Head of caudate nucleus (tissue), 42 donors: ENCODE measurements at regions not wholly inside any gene's neighbourhood (a gene's known extent, or its start where the extent isn't known, plus 50 kb on each side); places are given as distances from the start of the nearest gene placed in this dataset.

Experiments used
- DNase-seq, 42 donors: peaks; one replicate each; pipeline versions ENCODE4 v3.0.0 to v3.0.0-alpha.2; 2020 to 2021; ENCODE audit warnings: mixed read lengths in 7 of 42
- intact Hi-C: fragments of 100-400 bp; cut with DNase I; formaldehyde crosslinking; loops from one replicate; pipeline ENCODE4 v1.15.0; 2022

DNA sequence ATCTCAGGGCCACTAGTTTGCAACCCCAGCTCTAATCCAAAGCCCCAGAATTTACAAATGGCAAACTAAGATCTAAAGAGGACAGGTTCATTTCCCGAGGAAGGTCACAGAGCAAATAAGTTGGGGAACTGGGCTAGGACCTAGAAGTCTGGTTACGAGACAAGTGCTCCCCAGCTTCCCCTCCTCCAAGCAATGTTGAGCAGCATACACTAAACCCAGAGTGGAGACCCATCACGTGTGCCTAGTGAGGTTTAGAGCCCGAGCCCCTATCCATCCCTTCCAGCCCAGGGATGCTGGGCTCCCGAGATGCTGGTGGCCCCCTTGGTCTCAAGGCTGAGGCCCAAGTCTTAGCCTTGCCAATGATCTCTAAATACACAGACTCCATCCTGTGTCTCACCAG lies 209.5 kb upstream of the ZMIZ1 start:
- intact Hi-C loops, result loop anchor here (10.0 kb wide), 1 partner anchor 336 kb away; no protein-coding TSS in a partner anchor
- DNase-seq, result peak in 3 of 42 donors; percentile 4 to 22 (median 5)

DNA sequence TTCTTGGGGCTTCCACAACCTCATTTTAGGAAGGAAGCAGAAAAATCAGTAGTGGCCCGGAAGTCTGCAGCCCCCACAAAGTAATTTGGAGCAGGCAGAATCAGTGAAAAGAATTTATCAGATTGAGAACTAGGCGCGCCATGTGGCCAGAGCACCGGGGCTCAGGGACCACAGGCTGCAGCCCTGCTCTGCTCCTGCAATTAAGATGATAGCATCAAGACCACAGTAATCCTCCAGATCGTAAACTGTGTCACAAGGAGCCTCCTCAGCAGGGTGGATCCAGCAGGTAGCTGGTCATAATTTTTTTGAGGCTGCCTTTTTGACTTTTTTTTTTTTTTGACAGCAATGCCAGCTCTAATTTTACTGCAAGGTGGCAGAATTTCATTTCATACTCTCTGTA lies 209.0 kb upstream of the ZMIZ1 start:
- intact Hi-C loops, result loop anchor here (10.0 kb wide), 2 partner anchors 205 to 335 kb away; partner anchors contain the start of gene ZMIZ1
- DNase-seq, result peak in 3 of 42 donors; percentile 12 to 33 (median 33)

DNA sequence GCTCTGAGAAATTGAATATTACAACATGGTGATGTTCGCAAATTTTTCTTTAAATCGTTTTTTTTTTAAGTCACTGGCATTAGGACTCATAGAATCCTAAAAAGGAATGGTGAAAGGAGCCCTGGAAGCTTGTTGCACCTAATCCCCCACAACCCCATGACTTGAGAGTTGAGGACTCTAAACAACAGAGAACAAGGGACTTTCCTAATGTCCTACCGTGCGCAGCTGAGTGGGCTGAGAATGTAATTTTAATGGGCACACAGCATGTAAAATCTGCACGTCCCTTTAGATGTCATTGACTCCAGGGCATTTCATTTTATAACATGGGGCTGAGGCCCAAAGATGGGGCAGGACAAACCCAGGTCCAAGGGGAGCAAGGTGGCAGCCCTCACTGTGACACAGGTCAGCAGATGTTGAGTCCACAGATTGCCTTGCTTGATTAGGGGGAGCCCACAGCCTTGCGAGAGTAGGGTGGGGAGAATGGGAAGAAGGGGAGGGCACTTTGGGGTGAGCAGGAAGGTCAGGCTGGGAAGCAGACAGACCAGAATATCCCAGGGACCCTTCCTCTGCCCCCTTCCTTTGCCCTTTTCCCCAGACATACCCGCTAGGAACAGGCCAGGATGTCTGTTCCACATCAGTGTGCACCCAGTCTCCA lies 208.4 kb upstream of the ZMIZ1 start:
- intact Hi-C loops, result loop anchor here (10.0 kb wide), 1 partner anchor 204 kb away; the partner anchor contains the start of gene ZMIZ1
- peak in 3 of 42 donors; percentile 11 to 28 (median 16) for DNase-seq

DNA sequence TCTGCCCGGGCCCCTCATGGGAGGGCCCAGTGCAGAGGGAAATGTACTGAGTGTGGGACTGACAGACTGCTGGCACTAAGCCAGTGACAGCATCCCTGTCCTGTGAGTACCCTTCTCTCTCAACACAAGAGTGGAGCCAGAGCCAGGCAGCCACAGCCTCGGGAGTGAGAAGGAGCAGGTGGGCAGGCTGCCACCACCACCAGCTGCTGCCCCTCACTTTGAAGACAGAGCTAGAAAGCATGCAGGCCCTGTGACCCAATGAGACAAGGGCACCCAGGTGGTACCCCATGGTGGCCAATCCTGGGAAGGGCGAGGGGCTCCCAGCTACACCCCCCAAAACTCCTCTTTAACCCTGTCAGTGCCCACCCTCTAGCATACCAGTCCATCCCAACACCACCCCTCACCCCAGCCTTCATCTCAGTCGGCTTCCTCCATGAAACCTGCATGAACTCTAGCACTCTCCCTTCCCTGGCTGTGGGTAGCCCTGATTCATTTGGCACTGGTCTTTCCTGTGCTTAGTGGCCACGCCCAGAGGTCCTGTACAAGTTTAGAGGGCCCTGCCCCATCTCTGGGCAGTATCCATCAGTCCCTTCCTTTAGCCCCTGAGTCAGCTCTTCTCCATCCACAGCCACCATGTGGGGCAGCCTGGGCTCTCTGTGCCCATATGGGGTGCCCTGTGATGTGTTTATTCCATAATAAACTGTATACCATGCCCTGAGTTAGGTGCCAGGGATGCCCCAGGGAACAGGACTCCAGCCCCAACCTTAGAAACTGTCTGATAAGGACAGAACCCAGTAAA lies 207.0 kb upstream of the ZMIZ1 start:
- peak in 20 of 42 donors; percentile 16 to 60 (median 39) for DNase-seq
- intact Hi-C loops, result loop anchor here (10.0 kb wide), 1 partner anchor 203 kb away; the partner anchor contains the start of gene ZMIZ1

DNA sequence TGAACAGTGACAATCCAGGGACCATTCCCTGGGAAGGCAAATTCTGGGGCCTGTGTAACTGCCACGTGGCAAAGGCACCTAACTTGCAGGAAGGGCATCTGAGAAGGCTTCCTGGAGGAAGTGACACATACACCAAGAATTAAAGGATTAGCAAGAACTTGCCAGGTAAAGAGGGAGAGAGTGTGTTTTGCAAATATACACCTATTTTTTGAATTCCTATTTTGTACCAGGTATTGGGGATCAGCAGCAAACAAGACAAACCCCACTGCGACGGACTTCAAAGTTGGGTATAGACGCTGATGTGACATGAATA lies 206.5 kb upstream of the ZMIZ1 start:
- intact Hi-C loops, result loop anchor here (10.0 kb wide), 1 partner anchor 203 kb away; the partner anchor contains the start of gene ZMIZ1
- DNase-seq, result peak in 1 of 42 donors; percentile 16

DNA sequence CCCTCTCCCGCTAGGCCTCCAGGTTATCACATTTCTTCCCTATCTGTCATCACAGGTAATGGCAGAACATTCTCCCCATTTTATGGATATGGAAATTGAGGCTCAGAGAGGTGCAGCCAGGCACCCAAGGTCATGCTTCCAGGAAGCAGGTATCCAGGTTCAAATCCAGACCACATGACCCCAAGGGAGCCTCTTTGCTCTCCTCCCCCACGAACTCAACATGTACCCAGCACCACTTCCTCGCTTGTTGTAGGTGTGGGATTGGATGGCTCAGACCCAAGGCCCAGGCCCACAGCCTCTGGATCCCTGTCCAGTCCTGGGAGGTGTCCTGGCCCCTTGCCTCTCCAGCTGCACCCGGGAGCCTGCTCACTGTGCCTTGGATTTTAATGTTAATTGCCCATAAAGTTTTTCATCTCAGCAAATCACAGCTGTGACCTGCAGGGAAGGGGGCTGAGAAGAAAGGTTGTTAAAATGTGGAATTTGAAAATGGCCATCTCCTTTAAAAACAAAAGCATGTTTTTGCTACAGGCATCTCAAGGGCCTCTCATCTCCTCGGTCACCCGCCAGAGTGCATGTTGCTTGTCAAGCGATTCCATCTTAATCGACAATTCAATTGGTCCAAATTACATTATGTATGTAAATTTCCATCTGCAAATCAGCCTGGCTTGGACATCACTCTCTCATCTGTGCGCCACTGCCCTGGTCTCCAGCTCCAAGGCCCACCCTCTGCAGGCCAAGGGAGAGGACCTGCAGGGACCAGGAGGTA lies 205.4 kb upstream of the ZMIZ1 start:
- intact Hi-C loops, result loop anchor here (10.0 kb wide), 1 partner anchor 201 kb away; the partner anchor contains the start of gene ZMIZ1
- DNase-seq, result peak in 2 of 42 donors; percentile 16 to 41

DNA sequence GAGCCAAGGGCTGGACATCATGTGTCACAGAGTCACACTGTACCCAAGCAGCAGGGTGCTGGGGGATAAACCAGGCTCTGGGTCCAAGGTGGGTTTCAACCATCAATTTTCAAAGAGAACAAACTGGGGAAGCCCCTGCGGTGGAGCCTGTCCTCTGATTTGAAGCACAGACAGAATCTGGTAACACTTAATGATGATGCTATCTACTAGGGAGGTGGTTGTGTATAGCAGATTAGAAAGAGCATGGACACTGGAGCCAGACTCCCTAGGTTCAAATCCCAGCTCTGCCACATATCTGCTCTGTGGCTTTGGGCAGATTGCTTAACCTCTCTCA lies 204.9 kb upstream of the ZMIZ1 start:
- intact Hi-C loops, result loop anchor here (10.0 kb wide), 1 partner anchor 201 kb away; the partner anchor contains the start of gene ZMIZ1
- DNase-seq, result peak in 1 of 42 donors; percentile 13

DNA sequence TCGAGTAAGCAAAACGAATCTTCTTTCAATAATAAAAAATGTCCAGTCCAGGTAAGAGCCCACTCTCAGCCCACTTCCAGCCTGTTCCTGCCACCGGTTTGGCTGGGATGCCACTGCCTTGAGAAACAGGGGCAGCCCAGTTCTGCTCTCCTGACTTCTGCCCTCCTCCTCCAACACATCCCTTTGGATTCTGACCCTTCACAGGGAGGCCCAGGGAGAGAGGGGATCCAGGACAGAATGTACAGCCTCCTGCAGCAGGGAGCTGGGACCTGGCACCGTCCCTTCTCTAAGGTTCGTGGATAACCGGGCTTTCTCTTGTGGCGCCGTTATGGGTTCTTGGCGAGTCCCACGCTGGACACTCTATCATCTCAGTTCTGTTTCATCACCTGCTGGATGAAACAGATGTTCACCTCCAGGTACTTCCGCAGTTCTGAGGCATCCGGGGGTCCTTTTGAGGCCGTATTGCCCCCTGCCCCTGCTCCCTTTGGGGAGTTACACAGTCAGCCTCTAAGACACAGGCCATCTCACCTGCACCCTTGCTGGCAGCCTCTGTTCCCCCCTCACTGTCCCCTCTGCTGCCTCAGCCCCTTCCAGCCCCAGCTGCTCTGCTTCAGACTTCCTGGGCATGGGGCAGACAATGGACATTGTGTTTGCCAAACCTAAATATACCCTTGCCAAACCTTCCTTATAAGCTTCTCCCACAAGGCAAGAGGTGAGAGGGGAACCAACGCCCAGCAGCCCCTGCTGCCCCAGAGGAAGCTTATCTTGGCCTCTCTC lies 203.8 kb upstream of the ZMIZ1 start:
- intact Hi-C loops, result loop anchor here (10.0 kb wide), 1 partner anchor 200 kb away; the partner anchor contains the start of gene ZMIZ1
- DNase-seq, result peak in 3 of 42 donors; percentile 14 to 34 (median 34)

DNA sequence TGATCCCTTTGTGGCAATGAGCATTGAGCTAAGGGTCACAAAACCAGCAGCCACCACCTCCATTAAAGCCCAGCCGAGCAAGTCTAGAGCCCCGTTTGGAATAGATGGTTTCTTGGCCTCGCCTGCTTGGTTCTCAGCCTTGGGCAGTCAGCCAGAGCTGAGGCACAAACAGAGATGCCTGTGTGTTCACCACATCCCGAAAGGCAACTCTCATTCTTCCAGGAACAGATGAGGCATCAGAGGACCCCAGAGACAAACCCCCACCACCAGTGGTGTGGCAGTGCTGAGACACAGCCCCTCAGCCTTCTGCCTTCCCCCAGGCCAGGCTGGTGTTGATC lies 203.3 kb upstream of the ZMIZ1 start:
- intact Hi-C loops, result loop anchor here (10.0 kb wide), 1 partner anchor 199 kb away; the partner anchor contains the start of gene ZMIZ1
- DNase-seq, result peak in 40 of 42 donors; percentile 43 to 88 (median 66)

DNA sequence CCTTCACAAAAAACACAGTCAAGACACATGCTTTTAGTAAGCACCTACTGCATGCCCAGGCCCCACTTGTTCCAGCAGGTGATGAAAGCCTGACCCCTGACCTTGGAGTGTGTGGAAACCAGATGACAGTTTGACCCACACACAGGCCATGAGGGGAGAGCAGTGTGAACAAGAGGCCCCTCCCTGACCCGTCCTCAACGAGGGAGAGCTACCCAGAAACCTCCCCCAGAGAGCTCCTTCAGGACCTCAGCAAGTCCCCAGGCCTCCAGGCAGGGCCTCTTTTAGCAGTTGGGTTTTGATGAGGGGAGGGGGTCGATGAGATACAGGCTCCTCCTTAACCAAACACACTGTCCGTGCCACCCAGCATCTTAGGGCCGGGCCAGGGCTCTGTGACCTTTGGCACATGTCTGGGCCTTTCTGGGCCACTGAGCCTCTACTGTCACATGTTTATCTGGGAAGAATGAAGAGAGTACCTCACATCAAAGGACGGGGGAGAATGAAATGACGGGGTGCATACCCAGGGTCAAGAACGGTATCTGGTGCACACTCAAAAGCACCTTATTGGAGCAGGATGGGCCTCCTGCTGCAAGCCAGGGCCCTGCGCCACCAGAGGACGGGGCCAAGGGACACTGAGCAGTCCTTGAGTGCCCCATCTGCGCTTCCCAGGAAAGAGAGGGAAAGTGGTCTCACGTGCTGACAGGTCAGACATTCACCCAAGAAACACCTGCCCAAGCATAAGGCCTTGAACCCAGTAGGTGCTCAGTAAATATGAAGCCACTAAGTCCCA lies 202.6 kb upstream of the ZMIZ1 start:
- intact Hi-C loops, result loop anchor here (10.0 kb wide), 1 partner anchor 199 kb away; the partner anchor contains the start of gene ZMIZ1
- peak in 2 of 42 donors; percentile 26 to 36 for DNase-seq

DNA sequence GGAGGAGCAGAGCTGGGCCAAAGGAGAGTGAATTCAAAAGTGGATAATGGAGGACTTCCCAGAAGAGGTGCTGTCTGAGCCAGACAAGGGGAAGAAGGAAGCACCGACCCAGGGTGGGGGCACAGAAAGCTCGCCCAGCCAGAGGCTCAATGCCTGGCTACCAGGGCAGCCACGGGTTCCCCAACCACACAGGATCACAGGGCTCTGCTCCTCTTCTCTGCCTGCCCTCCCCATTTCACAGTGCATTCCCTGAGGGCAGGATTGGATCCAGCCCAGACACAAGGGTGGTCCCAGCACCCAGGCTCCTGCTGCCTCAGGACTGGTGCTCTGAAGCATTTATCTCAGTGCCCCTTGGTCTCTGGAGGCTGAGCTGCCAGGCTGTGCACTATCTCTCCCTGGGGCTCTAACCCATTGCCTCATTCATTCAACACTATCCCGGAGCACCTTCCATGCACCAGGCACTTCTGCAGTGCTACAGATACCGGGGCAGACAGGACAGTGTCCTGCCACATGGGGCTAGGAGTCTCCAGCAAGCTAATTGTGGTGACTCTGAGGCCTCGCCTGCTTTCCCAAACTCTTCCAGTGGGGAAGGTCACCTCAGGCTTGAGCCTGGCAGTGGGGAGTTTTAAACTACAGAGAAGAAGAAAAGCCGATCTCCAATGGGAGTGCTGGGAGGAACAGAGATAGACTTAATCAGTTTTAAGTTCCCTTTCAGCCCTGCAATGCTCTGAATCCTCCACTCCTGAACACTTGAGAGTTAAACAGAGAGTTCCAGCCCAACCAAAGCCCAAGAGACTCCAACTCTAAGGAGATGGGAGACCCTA lies 201.8 kb upstream of the ZMIZ1 start:
- DNase-seq, result peak in 2 of 42 donors; percentile 18 to 30
- intact Hi-C loops, result loop anchor here (10.0 kb wide), 1 partner anchor 198 kb away; the partner anchor contains the start of gene ZMIZ1

DNA sequence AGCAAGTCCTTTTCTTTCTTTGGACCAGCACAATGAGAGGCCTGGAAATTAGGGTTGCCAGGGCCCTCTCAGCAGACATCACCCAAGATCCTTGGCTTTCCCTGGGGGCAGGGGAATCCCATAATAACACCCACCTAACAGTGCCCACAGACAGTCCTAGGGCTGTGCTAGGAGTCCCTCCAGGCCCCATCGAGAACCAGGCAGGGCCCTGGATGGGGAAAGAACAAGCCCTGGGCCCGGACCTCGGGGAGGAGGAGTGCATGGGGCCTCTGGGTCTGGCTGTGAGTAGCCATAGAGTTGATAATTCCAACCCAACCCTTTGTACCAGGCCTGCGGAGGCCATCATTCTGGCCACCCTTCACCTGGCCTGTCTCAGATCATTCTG lies 201.2 kb upstream of the ZMIZ1 start:
- DNase-seq, result peak in 3 of 42 donors; percentile 7 to 31 (median 19)
- intact Hi-C loops, result loop anchor here (10.0 kb wide), 1 partner anchor 197 kb away; the partner anchor contains the start of gene ZMIZ1

DNA sequence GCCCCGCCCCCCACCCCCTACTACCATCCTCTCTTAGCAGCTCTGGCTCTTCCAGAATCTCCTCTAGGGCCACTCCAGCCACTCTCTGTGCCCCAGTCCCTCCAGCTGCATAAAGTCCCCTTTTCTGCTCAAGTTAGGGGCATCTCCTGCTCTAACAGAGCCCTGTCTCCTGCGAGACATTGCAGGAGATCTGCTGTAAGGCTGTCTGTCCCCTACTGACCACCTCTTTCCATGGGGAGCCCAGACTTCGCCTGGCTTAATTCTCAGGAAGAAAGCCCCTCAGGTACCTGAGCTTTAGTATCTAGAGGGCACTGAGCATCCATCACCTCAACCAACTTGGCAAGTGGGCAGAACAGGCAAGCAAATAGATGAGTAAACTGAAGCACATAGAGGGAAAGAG lies 200.7 kb upstream of the ZMIZ1 start:
- intact Hi-C loops, result loop anchor here (10.0 kb wide), 1 partner anchor 197 kb away; the partner anchor contains the start of gene ZMIZ1
- peak in 1 of 42 donors; percentile 9 for DNase-seq

DNA sequence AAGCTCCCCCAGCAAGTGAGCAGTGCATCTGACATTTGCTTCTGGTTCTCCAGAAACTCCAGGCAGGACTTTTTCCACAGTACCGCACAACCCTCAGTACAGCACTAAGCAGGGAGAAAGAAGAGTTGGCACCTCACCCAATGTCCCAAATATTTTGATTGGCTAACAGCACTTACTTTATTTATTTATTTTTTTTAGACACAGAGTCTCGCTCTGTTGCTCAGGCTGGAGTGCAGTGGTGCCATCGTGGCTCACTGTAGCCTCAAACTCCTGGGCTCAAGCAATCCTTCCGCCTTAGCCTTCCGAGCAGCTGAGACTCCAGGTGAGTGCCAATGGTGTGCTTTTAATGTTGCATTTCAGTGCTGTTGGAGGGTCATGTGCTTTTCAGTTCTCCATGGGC lies 200.3 kb upstream of the ZMIZ1 start:
- peak in 3 of 42 donors; percentile 3 to 32 (median 31) for DNase-seq
- intact Hi-C loops, result loop anchor here (10.0 kb wide), 1 partner anchor 196 kb away; the partner anchor contains the start of gene ZMIZ1

DNA sequence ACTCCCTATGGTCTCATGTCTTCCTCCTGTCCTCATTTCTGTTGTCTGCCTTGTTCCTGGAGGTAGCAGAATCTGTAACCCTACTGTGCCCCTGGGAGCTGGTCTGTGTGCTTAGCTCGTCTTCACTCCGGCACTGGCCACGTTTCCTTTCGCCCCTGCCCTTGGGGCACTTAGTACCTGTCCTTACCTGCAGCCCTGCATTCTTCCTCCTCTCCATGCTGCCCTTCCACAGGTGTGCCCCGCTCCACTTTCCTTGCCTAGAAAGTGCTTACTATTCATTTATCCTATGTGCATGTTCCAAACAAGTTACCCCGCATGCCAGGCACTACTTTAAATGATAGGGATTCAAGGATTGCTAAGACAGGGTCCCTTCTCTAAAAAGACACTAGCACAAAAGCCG lies 199.9 kb upstream of the ZMIZ1 start:
- intact Hi-C loops, result loop anchor here (10.0 kb wide), 1 partner anchor 196 kb away; the partner anchor contains the start of gene ZMIZ1
- DNase-seq, result peak in 3 of 42 donors; percentile 9 to 34 (median 15)
